GM12865 (cell line): ENCODE measurements at regions not wholly inside any gene's neighbourhood (a gene's known extent, or its start where the extent isn't known, plus 50 kb on each side); places are given as distances from the start of the nearest gene placed in this dataset.
A peak's percentile ranks its signal among the peaks of the same experiment; 100 is the strongest.

Source experiments
- DNase-seq: peaks from one replicate; pipeline ENCODE4 v3.0.0; 2010; ENCODE audit warnings: low read depth
- H3K4me3 ChIP-seq: 2 replicates; pipeline ENCODE4 v1.5.1; 2011; ENCODE audit warnings: mild to moderate bottlenecking, low read depth, low read length, control low read depth
- CTCF ChIP-seq: IDR thresholded peaks from 2 replicates; pipeline ENCODE4 v1.5.1; 2011; ENCODE audit warnings: low read length, control low read depth, low read depth, inconsistent platforms; ENCODE audit not compliant: insufficient read depth; ENCODE audit errors: missing control alignments

- no peak for DNase-seq
- H3K4me3 ChIP-seq, result no peak overlapping the region
- no peak for TF ChIP-seq CTCF
Observed at GRCh38 chr14:55772486-55772885, 192.5 kb downstream of the KTN1 start.

GRCh38 chr14:55773312-55773711 lies 193.3 kb downstream of the KTN1 start:
- no peak for TF ChIP-seq CTCF
- DNase-seq, result no peak
- no peak overlapping the region for H3K4me3 ChIP-seq

- no peak for DNase-seq
- no peak for TF ChIP-seq CTCF
- no peak overlapping the region for H3K4me3 ChIP-seq
Observed at GRCh38 chr14:55773984-55774545, 194.1 kb downstream of the KTN1 start.

- no peak overlapping the region for H3K4me3 ChIP-seq
- no peak for TF ChIP-seq CTCF
- no peak for DNase-seq
Observed at GRCh38 chr14:55777877-55778276, 197.9 kb downstream of the KTN1 start.

GRCh38 chr14:55780156-55780946 lies 200.3 kb downstream of the KTN1 start:
- TF ChIP-seq CTCF, result no peak
- H3K4me3 ChIP-seq, result no peak overlapping the region
- peak; percentile 5 for DNase-seq

- no peak overlapping the region for H3K4me3 ChIP-seq
- TF ChIP-seq CTCF, result no peak
- no peak for DNase-seq
Observed at GRCh38 chr14:55781046-55781445, 201.0 kb downstream of the KTN1 start.
